Hepatocyte (in vitro differentiated cells): ENCODE measurements at regions not wholly inside any gene's neighbourhood (a gene's known extent, or its start where the extent isn't known, plus 50 kb on each side); places are given as distances from the start of the nearest gene placed in this dataset.

Source experiments
- EZH2phosphoT487 ChIP-seq: fragments of 200-600 bp; sonication (generic); IDR thresholded peaks from one replicate; pipeline ENCODE4 v1.6.1; 2018; ENCODE audit warnings: antibody characterized with exemption, mild to moderate bottlenecking, low read depth, moderate library complexity; ENCODE audit not compliant: unreplicated experiment, severe bottlenecking
- TF ChIP-seq, protein P1 (sequence below): fragments of 200-600 bp; sonication (generic); IDR thresholded peaks from 2 replicates; pipeline ENCODE4 v1.5.1; 2016; ENCODE audit warnings: antibody characterized with exemption, mild to moderate bottlenecking; ENCODE audit not compliant: poor library complexity

DNA sequence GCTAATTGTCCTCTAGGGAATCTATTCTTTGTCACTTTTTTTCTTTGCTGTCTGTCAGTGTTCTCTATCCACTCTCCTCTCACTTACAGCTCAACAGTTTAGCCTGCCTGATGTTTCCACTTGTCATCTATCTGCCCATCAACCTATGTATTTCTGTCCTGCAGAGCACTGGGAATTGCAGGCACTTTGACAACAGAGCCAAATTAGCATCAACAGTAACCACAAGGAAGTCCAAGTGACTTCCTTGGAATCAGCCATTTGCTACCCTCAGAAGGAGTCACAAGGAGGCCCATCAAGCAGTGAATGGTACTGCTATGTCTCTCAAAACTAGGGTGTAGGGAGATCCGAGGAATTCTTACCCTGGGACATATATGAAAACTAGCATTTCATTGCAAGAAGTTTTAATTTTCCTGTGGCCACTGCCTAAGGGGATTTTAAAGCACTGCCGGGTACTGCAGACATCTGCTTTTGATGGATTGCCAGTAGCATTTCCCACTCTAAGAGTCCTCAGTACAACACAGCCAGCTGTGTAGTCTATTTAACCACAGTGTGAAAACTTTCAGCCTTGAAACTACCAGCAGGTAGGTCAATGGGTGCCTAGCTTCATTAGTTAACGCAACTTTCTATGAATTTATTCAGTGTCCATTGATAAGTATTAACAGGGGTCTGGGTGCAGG is 898.8 kb downstream of the NTRK3 start:
- TF ChIP-seq, protein P1, sequence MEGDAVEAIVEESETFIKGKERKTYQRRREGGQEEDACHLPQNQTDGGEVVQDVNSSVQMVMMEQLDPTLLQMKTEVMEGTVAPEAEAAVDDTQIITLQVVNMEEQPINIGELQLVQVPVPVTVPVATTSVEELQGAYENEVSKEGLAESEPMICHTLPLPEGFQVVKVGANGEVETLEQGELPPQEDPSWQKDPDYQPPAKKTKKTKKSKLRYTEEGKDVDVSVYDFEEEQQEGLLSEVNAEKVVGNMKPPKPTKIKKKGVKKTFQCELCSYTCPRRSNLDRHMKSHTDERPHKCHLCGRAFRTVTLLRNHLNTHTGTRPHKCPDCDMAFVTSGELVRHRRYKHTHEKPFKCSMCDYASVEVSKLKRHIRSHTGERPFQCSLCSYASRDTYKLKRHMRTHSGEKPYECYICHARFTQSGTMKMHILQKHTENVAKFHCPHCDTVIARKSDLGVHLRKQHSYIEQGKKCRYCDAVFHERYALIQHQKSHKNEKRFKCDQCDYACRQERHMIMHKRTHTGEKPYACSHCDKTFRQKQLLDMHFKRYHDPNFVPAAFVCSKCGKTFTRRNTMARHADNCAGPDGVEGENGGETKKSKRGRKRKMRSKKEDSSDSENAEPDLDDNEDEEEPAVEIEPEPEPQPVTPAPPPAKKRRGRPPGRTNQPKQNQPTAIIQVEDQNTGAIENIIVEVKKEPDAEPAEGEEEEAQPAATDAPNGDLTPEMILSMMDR, result no peak
- no peak for TF ChIP-seq EZH2phosphoT487
